IPS-18a (cell line): ENCODE measurements at regions not wholly inside any gene's neighbourhood (a gene's known extent, or its start where the extent isn't known, plus 50 kb on each side); places are given as distances from the start of the nearest gene placed in this dataset.

ENCODE experiments used
- H3K27ac ChIP-seq: one replicate; pipeline ENCODE4 v1.5.1; 2013; ENCODE audit warnings: low read length
- H3K27me3 ChIP-seq: one replicate; pipeline ENCODE4 v1.6.1; 2013; ENCODE audit warnings: mild to moderate bottlenecking, low read length; ENCODE audit not compliant: control insufficient read depth, insufficient read depth
- H3K36me3 ChIP-seq: one replicate; pipeline ENCODE4 v1.6.1; 2013; ENCODE audit warnings: low read depth, low read length; ENCODE audit not compliant: control insufficient read depth
- H3K4me1 ChIP-seq: one replicate; pipeline ENCODE4 v1.6.1; 2013; ENCODE audit warnings: low read depth, low read length; ENCODE audit not compliant: control insufficient read depth
- H3K4me3 ChIP-seq: one replicate; pipeline ENCODE4 v1.5.1; 2013; ENCODE audit warnings: low read length
- H3K9ac ChIP-seq: one replicate; pipeline ENCODE4 v1.6.1; 2013; ENCODE audit warnings: mild to moderate bottlenecking, low read length, moderate library complexity
- H3K9me3 ChIP-seq: one replicate; pipeline ENCODE4 v1.6.1; 2013; ENCODE audit warnings: low read depth, low read length; ENCODE audit not compliant: control insufficient read depth

DNA sequence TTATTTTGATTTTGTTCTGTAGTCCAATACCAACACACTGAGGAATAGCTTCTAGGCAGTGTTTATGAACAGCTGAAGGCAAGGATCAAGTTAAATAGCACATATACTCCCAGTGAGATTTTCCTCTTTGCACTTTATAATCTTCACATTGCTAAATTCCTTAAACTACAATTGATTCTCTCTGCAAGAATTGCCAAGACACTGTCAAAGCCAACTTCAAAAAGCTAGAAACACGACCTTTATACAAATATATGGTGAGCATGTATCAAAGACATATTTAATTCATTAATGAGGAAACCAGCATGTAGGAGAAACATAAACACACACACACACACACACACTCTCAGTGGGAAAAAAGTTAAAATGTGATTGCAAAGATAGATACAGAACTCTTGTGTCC is 86.4 kb upstream of the FAM9C start:
- H3K27ac ChIP-seq = no peak overlapping the region
- H3K27me3 ChIP-seq = no peaks in the 10 kb centered on the region
- no peak overlapping the region for H3K4me3 ChIP-seq
- H3K9ac ChIP-seq = no peak overlapping the region
- no peaks in the 10 kb centered on the region for H3K36me3 ChIP-seq
- peaks cover 8% of the 10 kb centered on the region for H3K4me1 ChIP-seq
- no peaks in the 10 kb centered on the region for H3K9me3 ChIP-seq

DNA sequence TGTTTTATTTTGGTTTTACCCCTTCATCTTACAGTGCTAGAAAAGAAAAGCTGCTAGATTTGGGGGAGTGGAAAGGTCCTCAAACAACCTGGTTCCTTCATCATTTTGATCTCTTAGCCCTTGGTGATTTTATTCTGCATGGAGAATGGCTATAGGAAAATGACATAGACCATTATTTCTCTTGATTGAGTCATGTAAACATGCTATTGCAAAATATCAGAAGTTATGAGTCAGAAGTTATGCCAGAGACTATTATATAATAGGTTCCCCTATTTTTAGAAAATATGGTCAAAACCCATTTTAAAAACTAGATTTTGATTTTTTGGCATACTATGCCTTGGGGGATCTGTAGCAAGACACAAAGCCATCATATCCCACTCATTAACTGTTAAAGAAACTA is 83.7 kb upstream of the FAM9C start:
- no peak overlapping the region for H3K9ac ChIP-seq
- no peak overlapping the region for H3K4me3 ChIP-seq
- no peaks in the 10 kb centered on the region for H3K9me3 ChIP-seq
- no peak overlapping the region for H3K27ac ChIP-seq
- H3K4me1 ChIP-seq = peaks cover 15% of the 10 kb centered on the region
- H3K36me3 ChIP-seq = no peaks in the 10 kb centered on the region
- H3K27me3 ChIP-seq = no peaks in the 10 kb centered on the region

DNA sequence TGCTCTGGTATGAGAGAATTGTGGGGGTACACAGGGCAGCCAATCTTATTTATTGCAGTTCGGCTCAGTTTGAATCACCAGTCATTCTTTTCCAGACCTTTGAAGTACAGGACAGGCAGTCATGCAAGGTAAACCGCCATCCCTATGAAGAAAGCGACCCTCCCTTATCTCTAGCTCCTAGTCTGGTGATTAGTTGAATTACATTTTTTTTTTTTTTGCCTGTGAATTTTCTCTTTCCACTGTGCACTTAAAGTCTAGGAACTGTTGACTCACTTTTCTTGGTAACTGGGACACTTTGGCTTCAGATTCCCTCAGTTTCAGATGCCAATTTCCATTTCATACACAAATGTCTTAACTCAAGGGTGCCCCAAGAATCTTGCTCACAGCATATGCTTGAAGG is 82.4 kb upstream of the FAM9C start:
- H3K36me3 ChIP-seq = no peaks in the 10 kb centered on the region
- H3K27ac ChIP-seq = no peak overlapping the region
- H3K9me3 ChIP-seq = no peaks in the 10 kb centered on the region
- no peaks in the 10 kb centered on the region for H3K27me3 ChIP-seq
- H3K9ac ChIP-seq = no peak overlapping the region
- H3K4me1 ChIP-seq = peaks cover 21% of the 10 kb centered on the region
- H3K4me3 ChIP-seq = no peak overlapping the region

DNA sequence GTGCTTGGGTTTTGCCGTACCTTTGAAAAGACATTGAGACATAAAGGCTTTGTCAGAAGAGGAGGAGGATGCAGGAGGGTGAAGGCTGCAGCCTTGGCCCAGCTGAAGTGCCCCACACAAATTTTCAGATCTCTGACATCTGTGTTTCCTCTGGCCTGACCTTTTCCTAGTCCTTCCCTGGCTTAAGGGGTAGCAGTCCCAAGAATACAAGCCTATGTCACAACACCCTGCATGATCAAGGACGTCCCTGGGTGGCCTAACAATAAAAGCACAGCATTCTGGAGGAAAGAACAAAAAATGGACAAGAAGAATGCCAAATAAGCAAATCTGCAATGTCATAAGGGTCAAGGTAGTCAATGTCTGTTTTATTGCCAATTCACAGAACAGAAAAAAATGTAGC is 80.8 kb upstream of the FAM9C start:
- H3K27ac ChIP-seq = no peak overlapping the region
- H3K9ac ChIP-seq = no peak overlapping the region
- no peak overlapping the region for H3K4me3 ChIP-seq
- no peaks in the 10 kb centered on the region for H3K27me3 ChIP-seq
- H3K36me3 ChIP-seq = no peaks in the 10 kb centered on the region
- H3K4me1 ChIP-seq = peaks cover 15% of the 10 kb centered on the region
- no peaks in the 10 kb centered on the region for H3K9me3 ChIP-seq

DNA sequence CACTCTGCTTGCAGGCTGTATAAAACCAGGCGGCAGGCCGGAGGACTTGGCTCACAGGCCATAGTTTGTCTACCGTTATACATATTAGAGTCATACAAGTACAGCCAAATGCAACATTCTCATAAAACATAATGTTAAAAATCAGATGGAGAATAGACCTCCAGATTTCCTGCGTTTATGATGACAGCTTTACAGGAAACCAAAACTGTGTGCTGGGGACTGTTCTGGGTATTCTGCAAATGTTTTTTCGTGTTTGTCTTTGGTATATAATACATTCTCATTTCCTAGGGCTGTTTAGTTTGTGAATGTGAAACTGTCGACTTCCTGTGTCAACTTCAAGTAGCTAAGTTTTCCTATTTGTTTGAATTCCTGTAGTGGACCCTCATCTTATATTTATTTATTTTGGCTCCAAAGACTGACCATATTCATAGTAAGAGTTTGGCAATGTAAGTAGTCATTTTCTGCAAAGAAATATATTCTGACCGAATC is 79.5 kb upstream of the FAM9C start:
- H3K4me3 ChIP-seq = no peak overlapping the region
- no peaks in the 10 kb centered on the region for H3K27me3 ChIP-seq
- H3K27ac ChIP-seq = no peak overlapping the region
- no peaks in the 10 kb centered on the region for H3K36me3 ChIP-seq
- H3K9ac ChIP-seq = no peak overlapping the region
- H3K4me1 ChIP-seq = peaks cover 15% of the 10 kb centered on the region
- H3K9me3 ChIP-seq = no peaks in the 10 kb centered on the region

DNA sequence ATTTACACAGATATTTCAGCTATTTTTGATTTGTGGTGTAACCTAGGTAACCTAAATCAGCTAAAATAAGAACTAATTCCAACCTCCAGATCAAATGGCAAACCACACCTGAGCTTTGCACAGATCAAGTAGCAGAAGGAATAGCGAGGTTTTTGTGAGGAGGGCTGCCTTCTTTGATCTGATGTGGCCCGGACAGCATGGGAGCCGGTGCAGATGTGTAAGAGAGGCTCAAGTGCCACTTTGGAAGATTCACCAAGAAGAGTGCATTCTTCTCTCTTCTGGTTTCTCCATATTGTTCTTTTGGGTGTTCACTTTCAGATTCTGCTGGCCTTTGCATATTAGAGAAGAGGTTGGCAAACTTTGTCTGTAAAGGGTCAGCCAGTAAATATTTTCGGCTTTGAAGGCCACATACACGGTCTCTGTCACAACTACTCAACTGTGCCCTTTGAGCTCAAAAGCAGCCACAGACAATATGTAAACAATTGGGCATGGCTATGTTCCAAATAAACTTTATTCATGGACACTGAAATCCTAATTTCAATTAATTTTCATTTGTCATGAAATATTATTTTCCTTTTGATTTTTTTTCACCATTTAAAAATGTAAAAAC is 78.9 kb upstream of the FAM9C start:
- Histone ChIP-seq H3K27me3 (no peaks in the 10 kb centered on the region), H3K4me1 (peaks cover 15% of the 10 kb centered on the region), H3K4me3 (peak overlapping the region; percentile 11), H3K9me3 (no peaks in the 10 kb centered on the region), H3K27ac (no peak overlapping the region), H3K9ac (no peak overlapping the region), H3K36me3 (no peaks in the 10 kb centered on the region)

DNA sequence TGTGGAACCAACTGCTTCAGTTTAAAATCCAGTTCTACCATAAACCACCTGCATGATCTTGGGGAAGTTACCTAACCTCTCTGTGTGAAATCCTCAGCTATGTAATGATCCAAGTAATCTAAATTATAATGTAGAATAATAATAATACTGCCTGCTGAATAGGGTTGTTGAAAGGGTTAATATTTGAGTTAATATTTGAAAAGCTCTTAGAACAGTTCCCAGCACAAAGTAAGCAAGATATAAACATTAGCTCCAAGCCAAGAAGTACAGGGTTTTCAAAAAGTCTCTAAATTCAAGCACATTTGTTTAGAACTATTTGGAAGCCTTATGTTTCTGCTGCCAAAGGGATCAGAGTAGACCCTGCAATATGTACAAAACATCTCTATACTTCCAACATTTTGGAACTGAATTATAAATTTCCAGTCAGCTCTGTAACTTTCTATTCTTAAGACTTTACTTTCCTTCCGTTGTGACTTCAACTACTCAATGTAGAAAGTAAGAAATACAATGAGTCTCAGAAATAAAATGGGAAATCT is 76.7 kb upstream of the FAM9C start:
- H3K36me3 ChIP-seq = no peaks in the 10 kb centered on the region
- H3K9ac ChIP-seq = no peak overlapping the region
- H3K9me3 ChIP-seq = no peaks in the 10 kb centered on the region
- H3K4me1 ChIP-seq = peaks cover 15% of the 10 kb centered on the region
- no peak overlapping the region for H3K4me3 ChIP-seq
- H3K27ac ChIP-seq = no peak overlapping the region
- no peaks in the 10 kb centered on the region for H3K27me3 ChIP-seq

DNA sequence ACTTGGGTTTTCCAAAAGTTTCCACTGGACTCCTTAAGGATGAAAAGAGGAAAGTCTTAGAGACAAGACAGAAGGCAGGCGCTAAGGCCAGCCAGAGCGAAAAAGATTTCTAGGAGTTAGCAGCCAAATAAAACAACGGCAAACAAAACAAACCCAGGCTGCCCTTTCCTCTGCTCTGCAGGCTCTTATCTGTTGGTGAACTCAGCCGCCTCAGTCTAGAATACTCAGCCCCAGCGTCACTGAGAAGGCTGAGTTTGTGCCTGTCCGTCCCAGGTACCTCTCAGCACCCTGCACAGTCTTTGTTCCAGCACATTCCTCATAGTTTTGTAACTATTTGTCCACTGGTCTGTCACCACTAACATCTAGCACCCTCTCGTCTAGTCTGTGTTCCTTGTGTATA is 75.6 kb upstream of the FAM9C start:
- H3K9ac ChIP-seq = no peak overlapping the region
- no peaks in the 10 kb centered on the region for H3K36me3 ChIP-seq
- no peaks in the 10 kb centered on the region for H3K9me3 ChIP-seq
- H3K27me3 ChIP-seq = no peaks in the 10 kb centered on the region
- H3K4me1 ChIP-seq = peaks cover 15% of the 10 kb centered on the region
- no peak overlapping the region for H3K27ac ChIP-seq
- H3K4me3 ChIP-seq = no peak overlapping the region

DNA sequence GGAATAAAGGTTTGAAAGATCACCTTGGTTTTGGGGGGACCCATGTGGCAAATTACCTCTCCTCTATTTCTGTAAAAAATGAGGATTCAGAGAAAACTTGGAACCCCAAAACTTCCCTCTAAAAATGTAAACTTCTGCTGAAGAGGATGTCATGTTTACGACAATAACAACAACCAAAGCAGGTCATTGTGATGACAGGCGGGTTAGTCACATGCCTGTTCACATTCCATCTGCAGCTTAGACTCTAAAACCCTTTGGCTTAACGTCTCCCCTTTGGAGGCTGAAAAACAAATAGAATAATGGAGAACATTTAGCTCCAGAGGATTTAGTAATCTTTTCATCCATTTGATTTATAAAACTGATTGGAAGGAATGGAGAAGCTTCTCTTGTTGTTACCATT is 75.0 kb upstream of the FAM9C start:
- no peak overlapping the region for H3K27ac ChIP-seq

DNA sequence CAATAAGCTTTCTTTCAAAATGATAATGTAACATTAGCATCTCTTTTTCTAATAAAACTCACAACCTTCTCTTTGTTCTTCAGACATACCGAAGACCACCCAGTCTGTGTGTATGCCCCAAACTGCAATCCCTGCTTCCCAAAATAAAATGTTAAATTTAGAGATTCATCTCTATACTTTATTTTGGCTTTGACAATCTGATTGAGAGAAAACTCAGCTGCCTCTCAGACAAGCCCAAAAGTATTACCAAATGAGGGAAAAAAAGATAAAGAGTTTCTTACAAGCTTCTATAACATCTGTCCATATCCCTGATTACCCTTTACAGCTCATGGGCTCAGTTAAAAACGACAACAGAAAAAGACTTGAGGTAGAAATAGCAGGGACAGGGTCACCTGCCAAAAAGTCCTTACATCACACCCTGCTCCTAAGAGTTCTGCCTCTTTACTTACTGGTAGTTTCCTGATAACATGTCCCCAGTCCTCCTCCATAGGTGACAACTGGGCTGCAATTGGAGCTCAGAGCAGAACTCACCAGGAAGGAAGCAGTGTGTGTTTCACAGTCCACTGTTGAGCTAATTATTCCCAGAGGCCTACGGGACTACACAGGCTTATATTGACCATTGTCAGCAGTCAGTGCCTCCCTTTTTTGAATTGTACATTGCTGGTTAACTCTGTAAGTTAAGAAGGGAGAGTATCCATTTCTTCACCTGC is 70.9 kb upstream of the FAM9C start:
- Histone ChIP-seq H3K27me3 (no peaks in the 10 kb centered on the region), H3K4me1 (no peaks in the 10 kb centered on the region), H3K4me3 (no peak overlapping the region), H3K36me3 (no peaks in the 10 kb centered on the region), H3K27ac (no peak overlapping the region), H3K9me3 (no peaks in the 10 kb centered on the region), H3K9ac (no peak overlapping the region)

More for the DNA sequence above, 75.0 kb upstream of the FAM9C start:
- Histone ChIP-seq H3K9me3 (no peaks in the 10 kb centered on the region), H3K4me3 (no peak overlapping the region), H3K9ac (no peak overlapping the region), H3K36me3 (no peaks in the 10 kb centered on the region), H3K4me1 (peaks cover 15% of the 10 kb centered on the region), H3K27me3 (no peaks in the 10 kb centered on the region)

DNA sequence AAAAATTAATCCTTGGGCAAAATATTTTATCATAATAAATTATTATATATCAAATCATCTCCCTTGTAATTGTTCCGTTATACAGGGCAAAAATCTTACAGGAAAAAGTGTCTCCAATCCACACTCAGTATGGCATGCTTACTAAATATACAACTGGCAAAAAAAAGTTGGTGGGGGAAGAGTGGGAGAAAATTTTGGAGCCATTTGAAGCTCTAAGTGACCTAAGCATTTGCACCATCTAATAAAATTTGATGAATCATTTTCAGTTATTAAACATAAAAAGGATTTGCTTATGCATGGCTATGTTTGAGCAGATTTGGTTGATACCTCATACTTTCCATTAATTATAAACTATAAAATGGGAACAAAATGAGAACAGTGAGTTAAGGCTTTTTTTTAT is 68.1 kb upstream of the FAM9C start:
- Histone ChIP-seq H3K27me3 (no peaks in the 10 kb centered on the region), H3K4me1 (no peaks in the 10 kb centered on the region), H3K9me3 (no peaks in the 10 kb centered on the region), H3K4me3 (no peak overlapping the region), H3K27ac (no peak overlapping the region), H3K36me3 (no peaks in the 10 kb centered on the region), H3K9ac (no peak overlapping the region)
